ENCODE measurements at regions not wholly inside any gene's neighbourhood (a gene's known extent, or its start where the extent isn't known, plus 50 kb on each side); places are given as distances from the start of the nearest gene placed in this dataset.

DNA sequence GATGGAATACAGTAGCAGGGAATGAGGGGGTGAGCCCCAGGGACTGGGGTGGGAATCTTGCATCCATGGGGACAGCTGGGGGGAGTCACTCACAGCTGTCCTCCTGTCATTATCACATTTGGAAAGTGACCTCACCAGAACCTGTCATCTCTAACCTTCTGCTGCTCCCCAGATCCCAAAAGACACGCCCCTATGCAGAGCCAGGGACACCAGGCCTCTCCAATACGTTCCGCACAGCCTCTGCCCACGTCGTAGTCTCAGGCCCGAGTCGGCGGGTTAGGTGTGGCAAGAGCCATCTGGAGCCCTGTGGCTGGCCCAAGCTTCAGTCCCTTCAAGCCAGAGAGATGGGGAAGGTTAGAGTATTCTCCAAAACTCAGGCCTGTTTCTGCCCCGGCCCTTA lies 214.3 kb downstream of the ENGASE start:
- TF ChIP-seq EP300 (IDR thresholded peaks at IDR 0.05; ENCODE audit: borderline replicate concordance) (no peak), YY1 (IDR thresholded peaks at IDR 0.05; ENCODE audit: low read depth) (no peak), RAD21 (IDR thresholded peaks at IDR 0.05; ENCODE audit: low read depth) (no peak), EGR1 (IDR thresholded peaks at IDR 0.05) (no peak), REST (IDR thresholded peaks at IDR 0.05; ENCODE audit: low read depth) (no peak), TAF1 (IDR thresholded peaks at IDR 0.05; ENCODE audit: low read depth) (no peak)
